SH-SY5Y (cell line): ENCODE measurements at regions not wholly inside any gene's neighbourhood (a gene's known extent, or its start where the extent isn't known, plus 50 kb on each side); places are given as distances from the start of the nearest gene placed in this dataset.

ENCODE experiments used
- GATA2 ChIP-seq: IDR thresholded peaks from 2 replicates; pipeline ENCODE4 v1.6.1; 2011; ENCODE audit warnings: mild to moderate bottlenecking, low read depth, low read length
- GATA3 ChIP-seq: IDR thresholded peaks from 2 replicates; pipeline ENCODE4 v1.6.1; 2011; ENCODE audit warnings: low read depth, mild to moderate bottlenecking, low read length, moderate library complexity

GRCh38 chr1:96536581-96536980 is 185.0 kb upstream of the PTBP2 start:
- TF ChIP-seq GATA3, result no peak
- TF ChIP-seq GATA2, result no peak
